ENCODE measurements at regions not wholly inside any gene's neighbourhood (a gene's known extent, or its start where the extent isn't known, plus 50 kb on each side); places are given as distances from the start of the nearest gene placed in this dataset.

- no peak for TF ChIP-seq POLR2A (IDR thresholded peaks at IDR 0.05)
- TF ChIP-seq POLR2AphosphoS5 (IDR thresholded peaks at IDR 0.05; ENCODE audit: insufficient read depth in 1 of 2, low read depth in 1 of 2) = no peak
- no peak for TF ChIP-seq CTCF (IDR thresholded peaks at IDR 0.05)
- DNase-seq (ENCODE audit: extremely low spot score in 2 of 2) = no peak
- H3K4me3 ChIP-seq = no peak overlapping the region
- no peaks in the 10 kb centered on the region for H3K4me1 ChIP-seq
- no peaks in the 10 kb centered on the region for H3K27me3 ChIP-seq
- H3K9me3 ChIP-seq = no peaks in the 10 kb centered on the region
- H3K27ac ChIP-seq = no peak overlapping the region
- H3K36me3 ChIP-seq = no peaks in the 10 kb centered on the region
- intact Hi-C loops (cut with DNase I) = no loop called here
Measured at GRCh38 chr10:105644978-105645377, 1003.9 kb downstream of the SORCS3 start.

- Histone ChIP-seq H3K9me3 (no peaks in the 10 kb centered on the region), H3K4me3 (no peak overlapping the region), H3K4me1 (no peaks in the 10 kb centered on the region), H3K27me3 (no peaks in the 10 kb centered on the region), H3K27ac (no peak overlapping the region), H3K36me3 (no peaks in the 10 kb centered on the region)
- TF ChIP-seq CTCF (IDR thresholded peaks at IDR 0.05) = no peak
- TF ChIP-seq POLR2A (IDR thresholded peaks at IDR 0.05) = no peak
- no peak for TF ChIP-seq POLR2AphosphoS5 (IDR thresholded peaks at IDR 0.05; ENCODE audit: insufficient read depth in 1 of 2, low read depth in 1 of 2)
- DNase-seq (ENCODE audit: extremely low spot score in 2 of 2) = no peak
- intact Hi-C loops (cut with DNase I) = no loop called here
Measured at GRCh38 chr10:105644559-105644958, 1003.5 kb downstream of the SORCS3 start.

- no peak overlapping the region for H3K27ac ChIP-seq
- intact Hi-C loops (cut with DNase I) = no loop called here
- no peaks in the 10 kb centered on the region for H3K9me3 ChIP-seq
- TF ChIP-seq CTCF (IDR thresholded peaks at IDR 0.05) (no peak), POLR2AphosphoS5 (IDR thresholded peaks at IDR 0.05; ENCODE audit: insufficient read depth in 1 of 2, low read depth in 1 of 2) (no peak), POLR2A (IDR thresholded peaks at IDR 0.05) (no peak)
- no peaks in the 10 kb centered on the region for H3K27me3 ChIP-seq
- H3K4me1 ChIP-seq = no peaks in the 10 kb centered on the region
- no peaks in the 10 kb centered on the region for H3K36me3 ChIP-seq
- DNase-seq (ENCODE audit: extremely low spot score in 2 of 2) = no peak
- no peak overlapping the region for H3K4me3 ChIP-seq
Measured at GRCh38 chr10:105644091-105644490, 1003.0 kb downstream of the SORCS3 start.

DNA sequence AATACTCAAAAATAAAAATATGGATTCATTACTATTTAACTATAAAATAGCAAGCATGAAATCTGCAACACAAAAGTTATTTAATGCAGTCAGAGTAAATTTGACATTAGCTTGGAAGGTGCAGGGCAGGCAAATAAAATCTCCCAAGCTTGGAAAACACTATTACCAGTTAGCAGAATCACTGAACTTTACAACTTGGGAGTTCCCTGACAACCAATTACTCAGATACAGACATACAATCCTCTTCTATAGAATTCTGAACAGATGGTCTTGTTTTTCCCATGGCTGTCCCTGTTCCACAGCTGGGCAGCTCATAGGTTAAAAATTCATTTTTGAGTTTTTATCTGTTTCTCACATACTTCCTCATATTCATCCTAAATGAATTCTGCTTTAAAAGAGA is 1002.6 kb downstream of the SORCS3 start:
- Histone ChIP-seq H3K4me1 (no peaks in the 10 kb centered on the region), H3K36me3 (no peaks in the 10 kb centered on the region), H3K9me3 (no peaks in the 10 kb centered on the region), H3K4me3 (no peak overlapping the region), H3K27ac (no peak overlapping the region), H3K27me3 (no peaks in the 10 kb centered on the region)
- intact Hi-C loops (cut with DNase I) = no loop called here
- no peak for DNase-seq (ENCODE audit: extremely low spot score in 2 of 2)
- TF ChIP-seq CTCF (IDR thresholded peaks at IDR 0.05) (no peak), POLR2AphosphoS5 (IDR thresholded peaks at IDR 0.05; ENCODE audit: insufficient read depth in 1 of 2, low read depth in 1 of 2) (no peak), POLR2A (IDR thresholded peaks at IDR 0.05) (no peak)

GRCh38 chr10:105634281-105634680 is 993.2 kb downstream of the SORCS3 start:
- Histone ChIP-seq H3K36me3 (no peaks in the 10 kb centered on the region), H3K4me3 (no peak overlapping the region), H3K9me3 (no peaks in the 10 kb centered on the region), H3K4me1 (no peaks in the 10 kb centered on the region), H3K27ac (no peak overlapping the region), H3K27me3 (no peaks in the 10 kb centered on the region)
- TF ChIP-seq POLR2AphosphoS5 (IDR thresholded peaks at IDR 0.05; ENCODE audit: insufficient read depth in 1 of 2, low read depth in 1 of 2) = no peak
- no peak for TF ChIP-seq POLR2A (IDR thresholded peaks at IDR 0.05)
- TF ChIP-seq CTCF (IDR thresholded peaks at IDR 0.05) = no peak
- DNase-seq (ENCODE audit: extremely low spot score in 2 of 2) = no peak
- intact Hi-C loops (cut with DNase I) = no loop called here
